GM18861 (cell line): ENCODE measurements at regions not wholly inside any gene's neighbourhood (a gene's known extent, or its start where the extent isn't known, plus 50 kb on each side); places are given as distances from the start of the nearest gene placed in this dataset.
"Not testable (repeated sequence)": the region's sequence is repeated elsewhere in the genome, so short reads cannot be mapped to it uniquely, and the experiment has no call there.

ENCODE experiments used
- ATAC-seq: cut with Tn5 transposase; IDR thresholded peaks from one replicate; pipeline ENCODE4 v1.9.1; 2021; ENCODE audit not compliant: unreplicated experiment

DNA sequence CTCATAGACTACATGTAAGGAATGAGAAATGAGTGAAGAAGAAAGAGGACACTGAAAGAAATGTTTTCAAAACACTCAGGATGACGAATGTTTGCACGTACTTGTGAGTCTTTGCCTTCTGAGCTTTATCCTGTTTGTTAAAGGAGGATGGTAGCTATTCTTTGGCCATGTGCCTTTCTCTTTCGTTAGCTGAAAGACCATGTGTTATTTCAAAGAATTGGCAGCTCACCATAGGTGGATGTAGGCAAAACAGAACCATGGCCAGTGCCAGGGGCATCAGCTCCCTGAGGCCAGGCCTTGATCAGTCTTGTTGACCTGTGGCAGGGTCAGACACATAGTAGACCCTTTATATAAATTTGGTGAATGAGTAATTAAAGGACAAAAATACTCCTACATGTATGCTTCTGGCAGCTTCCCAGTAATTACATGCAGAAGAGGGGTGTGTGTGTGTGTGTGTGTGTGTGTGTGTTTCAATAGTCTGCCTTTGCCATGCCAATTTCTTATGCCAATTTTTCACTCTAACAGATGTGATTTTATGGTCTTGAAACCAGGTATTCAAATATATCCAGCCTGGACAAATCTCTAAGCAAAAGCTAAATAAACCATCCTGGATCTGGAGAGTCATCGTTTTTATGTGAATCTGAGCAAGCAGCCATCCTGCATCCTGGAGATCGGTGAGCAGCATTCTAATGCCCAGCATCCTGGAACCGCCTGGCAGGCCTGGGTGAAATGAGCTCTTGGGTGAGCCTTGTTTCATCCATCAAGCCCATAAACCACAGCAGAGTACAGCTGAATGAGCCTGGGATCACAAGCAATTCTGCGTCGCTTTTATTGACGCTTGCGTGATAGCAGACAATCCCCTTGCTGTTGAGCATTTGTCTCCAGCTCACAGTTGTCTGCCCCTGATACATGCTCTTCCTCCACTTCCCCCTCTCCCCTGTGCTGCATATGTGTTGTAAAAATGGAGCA, 475.4 kb downstream of the MED10 start:
- no peak for ATAC-seq

DNA sequence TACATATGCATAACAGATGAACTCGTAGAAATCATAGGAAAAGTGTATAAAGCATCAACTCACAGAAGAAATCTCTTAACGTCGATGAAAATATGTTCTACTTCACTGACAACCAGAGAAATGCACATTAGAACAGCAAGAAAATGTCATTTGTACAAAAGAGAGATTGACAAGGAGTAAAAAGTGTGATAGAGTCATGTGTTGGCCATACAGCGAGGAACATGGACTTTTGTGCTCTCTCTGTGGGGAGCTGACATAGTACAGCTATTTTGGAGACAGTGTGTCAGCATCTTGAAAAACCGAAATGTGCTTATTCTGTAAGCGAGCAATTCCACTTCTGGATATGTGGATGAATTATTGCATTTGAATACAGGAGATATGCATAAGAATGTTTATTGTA, 477.9 kb downstream of the ICE1 start:
- ATAC-seq: no peak

- no peak for ATAC-seq
Measured at GRCh38 chr5:5899716-5900115, 477.2 kb downstream of the ICE1 start.

GRCh38 chr5:5888284-5888683, 465.8 kb downstream of the ICE1 start:
- ATAC-seq: no peak

DNA sequence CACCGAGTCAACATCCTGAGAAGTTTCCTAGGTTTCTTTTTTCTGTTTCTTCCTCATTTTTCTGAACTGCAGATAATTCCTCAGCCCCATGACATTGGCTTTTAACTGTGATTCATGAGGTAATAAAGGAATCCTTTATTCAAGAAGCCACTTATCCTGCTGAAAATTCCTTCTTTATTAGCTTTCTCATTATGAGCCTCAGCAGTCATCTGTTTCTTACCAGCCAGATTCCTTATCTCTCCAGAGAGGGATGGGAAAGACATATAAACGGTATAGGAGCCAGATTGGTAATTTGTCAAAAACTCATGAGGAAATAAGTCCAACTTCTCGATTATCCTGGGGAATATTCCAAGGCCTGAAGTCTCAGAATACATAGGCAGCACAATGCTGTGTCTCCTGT, 465.4 kb downstream of the ICE1 start:
- ATAC-seq: no peak

GRCh38 chr5:5886812-5887486, 464.5 kb downstream of the ICE1 start:
- ATAC-seq: peak; percentile 83

GRCh38 chr5:5886353-5886752, 463.9 kb downstream of the ICE1 start:
- no peak for ATAC-seq

DNA sequence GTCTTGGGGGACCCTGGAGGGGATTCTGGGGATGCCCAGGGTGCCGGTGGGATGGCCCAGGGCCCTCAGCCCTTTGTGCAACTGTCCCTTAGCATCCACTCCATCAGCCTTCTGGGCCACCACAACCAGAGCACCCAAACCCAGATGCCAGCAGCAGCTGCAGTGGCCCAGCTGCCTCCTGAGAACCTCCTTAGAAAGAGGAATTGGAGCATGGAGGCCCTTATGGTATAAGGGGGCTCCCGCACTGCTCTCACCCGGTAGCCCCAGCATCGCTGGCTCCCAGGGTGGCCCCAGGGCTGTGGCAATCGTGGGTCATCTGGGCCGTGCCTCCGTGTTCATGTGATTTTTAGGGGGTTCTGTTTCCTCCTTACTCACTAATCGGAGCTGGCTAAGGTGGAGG, 463.3 kb downstream of the ICE1 start:
- no peak for ATAC-seq

- ATAC-seq: no peak
Measured at GRCh38 chr5:5884593-5884992, 462.1 kb downstream of the ICE1 start.

DNA sequence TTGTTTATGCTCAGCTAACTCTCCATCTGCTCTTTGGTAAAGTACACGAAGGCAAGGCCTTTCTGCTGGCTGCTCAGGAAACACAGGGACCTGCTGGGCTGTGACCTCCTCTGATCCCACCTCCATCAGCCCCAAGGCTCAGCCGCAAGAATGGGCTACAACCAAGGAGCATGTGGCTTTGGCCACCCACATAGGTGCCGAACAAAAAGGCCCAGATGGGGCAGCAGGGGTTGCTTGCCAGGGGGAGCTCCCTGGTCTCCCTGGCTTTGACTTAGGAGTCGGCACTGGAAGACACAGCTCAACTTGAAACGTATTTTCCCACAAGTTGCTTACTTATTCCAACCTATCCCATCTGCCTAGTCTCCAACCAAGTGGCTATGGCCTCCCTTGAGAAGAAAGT, 461.1 kb downstream of the ICE1 start:
- no peak for ATAC-seq

DNA sequence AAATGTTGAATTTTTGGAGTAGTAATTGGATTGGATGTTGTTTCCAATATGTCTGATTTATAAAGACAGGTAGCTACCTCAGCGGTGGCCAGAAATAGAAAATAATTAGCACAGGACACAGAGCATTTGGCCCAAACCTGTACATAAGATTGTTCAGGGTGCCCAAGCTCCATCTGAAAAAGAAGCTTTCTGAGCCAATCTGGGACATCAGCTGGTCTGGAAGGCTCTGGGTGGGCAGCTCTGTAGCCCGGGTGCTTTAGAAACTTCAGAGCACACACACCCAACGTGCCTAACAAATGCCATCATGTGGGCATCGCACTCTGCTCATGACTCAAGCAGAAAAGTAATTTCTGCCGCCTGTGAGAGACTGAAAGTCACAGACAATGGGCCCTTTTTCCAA, 460.7 kb downstream of the ICE1 start:
- no peak for ATAC-seq

DNA sequence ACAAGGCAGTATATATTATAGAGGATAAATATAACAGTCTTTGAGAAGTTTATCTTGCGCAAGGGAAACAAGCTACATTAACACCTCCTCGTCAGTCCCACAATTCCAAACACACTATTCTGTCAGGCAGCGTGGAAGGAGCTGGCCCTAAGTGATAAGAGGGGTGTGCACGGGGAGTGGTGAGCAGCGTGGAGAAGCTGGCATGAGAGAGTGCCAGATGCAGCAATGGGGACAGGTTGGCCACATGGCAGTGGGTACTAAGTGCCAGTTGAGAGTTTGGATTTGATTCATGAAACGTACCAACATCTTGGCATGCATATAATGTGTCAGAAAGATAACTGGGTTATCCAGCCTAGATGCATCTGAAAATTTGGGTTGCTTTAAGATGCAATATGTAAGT, 460.2 kb downstream of the ICE1 start:
- no peak for ATAC-seq

- ATAC-seq: peak; percentile 46
Measured at GRCh38 chr5:5881294-5881693, 458.8 kb downstream of the ICE1 start.

DNA sequence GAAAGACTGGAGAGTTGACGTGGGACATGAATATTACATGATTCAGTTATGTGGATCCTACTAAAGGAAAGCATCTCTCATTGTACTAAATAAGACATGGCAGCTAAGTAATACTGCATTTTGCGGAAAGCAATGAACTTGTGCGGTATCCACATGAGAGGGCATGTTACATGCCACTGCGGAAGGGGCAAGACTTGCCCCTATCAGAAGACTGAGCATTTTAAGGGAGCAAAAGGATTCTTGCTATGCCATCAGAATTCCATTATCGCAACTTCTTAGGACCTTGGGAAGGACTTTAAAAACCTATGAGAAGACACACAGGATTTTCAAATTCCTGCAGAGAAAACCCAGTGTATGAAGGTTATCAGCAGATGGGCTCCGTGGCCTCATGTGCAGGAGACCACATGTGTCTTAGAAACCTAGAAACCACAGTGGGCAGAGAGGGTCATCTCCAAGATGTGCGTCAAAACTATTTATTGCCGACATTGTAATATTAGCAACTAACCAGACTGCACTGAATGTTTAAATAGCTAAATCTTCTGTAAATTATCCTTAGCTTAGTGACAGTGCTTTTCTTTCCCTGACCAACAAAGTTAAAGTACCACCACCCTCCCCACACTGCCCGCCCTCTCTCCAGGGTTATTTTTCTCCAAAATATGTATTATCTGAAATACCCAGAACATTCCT, 457.7 kb downstream of the ICE1 start:
- ATAC-seq: no peak

DNA sequence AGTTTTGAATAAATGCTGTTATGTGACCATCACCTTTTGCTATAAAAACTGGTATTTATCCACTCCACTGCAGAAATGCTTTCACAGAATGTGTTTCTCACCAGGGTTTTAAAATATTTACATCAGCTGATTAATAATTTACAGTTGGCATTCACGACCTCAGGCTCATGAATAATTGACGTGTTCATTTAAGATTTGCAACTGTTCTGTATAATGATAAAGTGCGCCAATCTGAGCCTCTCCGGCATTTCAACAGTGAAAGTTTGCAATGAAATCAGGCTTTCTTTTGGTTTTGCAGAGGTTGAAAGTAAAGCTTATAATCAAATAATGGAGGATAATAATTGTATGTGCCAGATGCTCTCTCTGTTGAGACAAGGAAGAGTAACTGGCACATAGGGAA, 434.9 kb downstream of the ICE1 start:
- ATAC-seq: no peak

DNA sequence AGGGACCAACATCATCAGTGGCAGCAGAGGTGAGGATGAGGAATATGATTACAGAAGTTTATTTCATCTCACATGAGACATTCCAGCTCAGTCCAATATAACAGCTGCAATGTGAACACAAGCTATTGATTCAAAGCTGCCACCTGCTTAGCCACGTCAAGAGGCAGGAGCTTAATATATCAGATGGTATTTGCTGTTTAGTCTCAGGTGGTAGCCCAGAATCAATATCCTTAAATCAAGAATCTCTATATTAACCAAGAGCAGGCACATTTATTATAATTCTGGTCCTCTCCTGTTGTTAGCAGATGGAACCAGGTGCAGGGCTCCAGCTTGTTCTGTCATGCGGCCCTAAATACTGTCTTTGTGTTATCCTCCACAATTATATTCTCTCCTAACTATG, 431.6 kb downstream of the ICE1 start:
- ATAC-seq: no peak

GRCh38 chr5:5838493-5838892, 416.0 kb downstream of the ICE1 start:
- no peak for ATAC-seq

GRCh38 chr5:5831622-5832021, 409.1 kb downstream of the ICE1 start:
- ATAC-seq: not testable (repeated sequence)

GRCh38 chr5:5828619-5829018, 406.1 kb downstream of the ICE1 start:
- no peak for ATAC-seq

GRCh38 chr5:5826911-5827310, 404.4 kb downstream of the ICE1 start:
- ATAC-seq: no peak

- ATAC-seq: no peak
Measured at GRCh38 chr5:5822729-5823257, 400.3 kb downstream of the ICE1 start.
